ENCODE measurements at regions not wholly inside any gene's neighbourhood (a gene's known extent, or its start where the extent isn't known, plus 50 kb on each side); places are given as distances from the start of the nearest gene placed in this dataset.
A peak's percentile ranks its signal among the peaks of the same experiment; 100 is the strongest.

DNA sequence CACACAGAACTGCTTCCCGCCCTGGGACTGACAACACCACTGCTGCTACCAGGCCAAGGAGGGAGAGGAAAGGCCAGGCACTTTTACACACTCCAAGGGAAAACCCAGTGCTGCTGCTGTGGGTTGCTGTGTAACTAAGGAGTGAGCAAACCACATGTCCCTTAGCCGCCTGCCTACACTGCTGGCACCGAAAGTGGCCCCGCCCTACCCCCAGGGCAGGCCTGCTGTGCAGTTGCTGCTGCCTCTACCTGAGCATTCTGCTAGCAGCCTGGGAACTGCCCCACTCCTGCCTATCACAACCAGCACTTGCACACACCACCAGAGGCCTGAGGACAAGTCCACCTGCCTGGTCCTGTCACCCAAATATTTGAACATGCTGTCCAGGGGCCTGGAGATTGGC is 740.9 kb downstream of the DTWD2 start:
- TF ChIP-seq, protein P1, sequence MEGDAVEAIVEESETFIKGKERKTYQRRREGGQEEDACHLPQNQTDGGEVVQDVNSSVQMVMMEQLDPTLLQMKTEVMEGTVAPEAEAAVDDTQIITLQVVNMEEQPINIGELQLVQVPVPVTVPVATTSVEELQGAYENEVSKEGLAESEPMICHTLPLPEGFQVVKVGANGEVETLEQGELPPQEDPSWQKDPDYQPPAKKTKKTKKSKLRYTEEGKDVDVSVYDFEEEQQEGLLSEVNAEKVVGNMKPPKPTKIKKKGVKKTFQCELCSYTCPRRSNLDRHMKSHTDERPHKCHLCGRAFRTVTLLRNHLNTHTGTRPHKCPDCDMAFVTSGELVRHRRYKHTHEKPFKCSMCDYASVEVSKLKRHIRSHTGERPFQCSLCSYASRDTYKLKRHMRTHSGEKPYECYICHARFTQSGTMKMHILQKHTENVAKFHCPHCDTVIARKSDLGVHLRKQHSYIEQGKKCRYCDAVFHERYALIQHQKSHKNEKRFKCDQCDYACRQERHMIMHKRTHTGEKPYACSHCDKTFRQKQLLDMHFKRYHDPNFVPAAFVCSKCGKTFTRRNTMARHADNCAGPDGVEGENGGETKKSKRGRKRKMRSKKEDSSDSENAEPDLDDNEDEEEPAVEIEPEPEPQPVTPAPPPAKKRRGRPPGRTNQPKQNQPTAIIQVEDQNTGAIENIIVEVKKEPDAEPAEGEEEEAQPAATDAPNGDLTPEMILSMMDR (IDR thresholded peaks at IDR 0.05; ENCODE audit: low read depth, low read length, missing control alignments) = no peak
- in situ Hi-C loops (cut with HindIII; ENCODE audit: low sequenced_read_pairs) = no loop called here
- no peak for DNase-seq (ENCODE audit: low read depth)
- H3K4me3 ChIP-seq (ENCODE audit: low read depth, low read length) = no peak overlapping the region

DNA sequence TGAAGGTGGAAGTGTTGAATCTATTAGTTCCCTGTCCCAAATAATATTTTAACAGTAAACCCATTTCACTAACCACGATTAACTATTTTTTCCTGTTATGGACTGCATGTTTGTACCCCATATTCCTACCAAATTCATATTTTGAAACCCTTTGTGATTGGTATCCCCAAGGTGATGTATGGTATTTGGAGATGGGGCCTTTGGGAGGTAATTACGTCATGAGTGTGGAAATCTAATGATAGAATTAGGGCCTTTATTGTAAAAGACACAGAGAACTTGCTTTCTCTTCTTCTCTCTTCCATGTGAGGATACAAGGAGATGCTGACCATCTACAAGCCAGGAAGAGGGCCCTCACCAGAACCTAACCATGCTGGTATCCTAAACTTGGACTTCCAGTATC is 744.7 kb downstream of the DTWD2 start:
- in situ Hi-C loops (cut with HindIII; ENCODE audit: low sequenced_read_pairs) = no loop called here
- no peak for DNase-seq (ENCODE audit: low read depth)
- H3K4me3 ChIP-seq (ENCODE audit: low read depth, low read length) = no peak overlapping the region
- TF ChIP-seq, protein P1 (IDR thresholded peaks at IDR 0.05; ENCODE audit: low read depth, low read length, missing control alignments) = no peak

DNA sequence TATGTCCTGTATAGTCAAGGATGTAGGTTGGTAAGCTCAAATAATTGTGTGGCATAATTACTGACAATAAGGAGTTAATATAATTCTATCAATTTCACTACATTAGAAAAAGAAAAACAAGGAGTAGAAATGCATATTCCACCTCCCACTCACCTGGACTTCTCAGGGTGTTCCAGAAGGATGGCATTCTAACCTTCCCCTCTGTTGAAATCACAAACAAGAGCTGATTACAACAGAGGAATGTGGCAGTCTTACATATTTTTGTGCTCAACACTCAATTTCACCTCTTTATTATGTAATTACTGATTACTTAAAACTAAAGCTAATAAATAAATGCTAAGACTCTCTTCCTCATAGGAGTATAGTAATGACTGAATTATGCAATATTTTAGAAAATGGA is 745.3 kb downstream of the DTWD2 start:
- DNase-seq (ENCODE audit: low read depth) = no peak
- no peak overlapping the region for H3K4me3 ChIP-seq (ENCODE audit: low read depth, low read length)
- TF ChIP-seq, protein P1 (IDR thresholded peaks at IDR 0.05; ENCODE audit: low read depth, low read length, missing control alignments) = no peak
- in situ Hi-C loops (cut with HindIII; ENCODE audit: low sequenced_read_pairs) = no loop called here

DNA sequence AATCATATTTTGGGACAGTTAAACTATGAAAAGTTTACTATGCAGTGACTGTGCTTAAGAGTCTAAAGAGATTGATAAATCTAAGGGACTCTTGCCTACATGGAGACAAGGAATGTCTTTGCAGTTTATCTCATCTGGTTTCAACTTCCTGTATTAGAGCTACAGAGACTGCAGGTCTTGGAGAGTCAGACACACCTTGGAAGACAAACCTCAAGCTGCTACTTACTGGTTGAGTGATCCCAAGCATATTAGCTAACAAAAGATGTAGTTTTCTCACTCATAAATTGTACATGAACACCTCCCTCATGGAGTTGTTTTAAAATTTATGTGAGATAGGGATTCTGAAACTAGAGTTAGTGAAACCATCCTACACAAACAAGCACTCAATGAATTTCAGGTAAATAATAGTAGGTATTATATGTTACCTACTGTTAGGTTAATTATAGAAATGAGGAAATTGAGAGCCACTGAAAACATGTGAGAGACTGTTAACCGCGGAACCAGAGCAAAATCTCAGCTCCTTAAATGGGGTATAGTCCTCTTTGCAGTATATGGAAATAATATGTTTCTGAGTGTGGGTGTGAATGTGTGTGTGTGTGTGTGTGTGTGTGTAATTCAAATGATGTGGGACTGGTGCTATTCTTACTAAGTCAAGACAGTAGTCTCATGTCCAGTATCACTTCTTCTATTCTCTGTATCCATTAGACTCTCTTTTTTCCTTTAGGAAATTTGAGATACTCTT is 752.1 kb downstream of the DTWD2 start:
- no peak overlapping the region for H3K4me3 ChIP-seq (ENCODE audit: low read depth, low read length)
- in situ Hi-C loops (cut with HindIII; ENCODE audit: low sequenced_read_pairs) = no loop called here
- no peak for DNase-seq (ENCODE audit: low read depth)
- TF ChIP-seq, protein P1 (IDR thresholded peaks at IDR 0.05; ENCODE audit: low read depth, low read length, missing control alignments) = no peak

DNA sequence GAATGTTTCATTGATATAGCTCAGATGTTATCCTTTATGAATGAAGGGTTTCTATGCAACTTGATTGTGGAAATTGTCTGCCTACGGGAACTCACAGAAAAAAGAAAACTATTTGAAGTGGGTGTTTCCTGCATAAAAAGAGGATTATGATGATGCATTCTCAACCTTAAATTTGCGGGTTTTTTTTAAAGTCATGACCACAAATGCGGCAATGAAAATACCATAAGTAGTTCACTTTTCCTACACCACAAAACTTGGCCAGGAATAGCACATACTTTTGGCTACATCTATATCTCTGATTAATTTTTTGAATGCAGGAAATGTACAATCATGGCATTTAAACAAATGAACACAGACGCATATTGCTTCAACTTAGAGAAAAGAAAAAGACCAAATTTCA is 754.7 kb downstream of the DTWD2 start:
- H3K4me3 ChIP-seq (ENCODE audit: low read depth, low read length) = no peak overlapping the region
- in situ Hi-C loops (cut with HindIII; ENCODE audit: low sequenced_read_pairs) = no loop called here
- TF ChIP-seq, protein P1 (IDR thresholded peaks at IDR 0.05; ENCODE audit: low read depth, low read length, missing control alignments) = no peak
- DNase-seq (ENCODE audit: low read depth) = peak; percentile 57

DNA sequence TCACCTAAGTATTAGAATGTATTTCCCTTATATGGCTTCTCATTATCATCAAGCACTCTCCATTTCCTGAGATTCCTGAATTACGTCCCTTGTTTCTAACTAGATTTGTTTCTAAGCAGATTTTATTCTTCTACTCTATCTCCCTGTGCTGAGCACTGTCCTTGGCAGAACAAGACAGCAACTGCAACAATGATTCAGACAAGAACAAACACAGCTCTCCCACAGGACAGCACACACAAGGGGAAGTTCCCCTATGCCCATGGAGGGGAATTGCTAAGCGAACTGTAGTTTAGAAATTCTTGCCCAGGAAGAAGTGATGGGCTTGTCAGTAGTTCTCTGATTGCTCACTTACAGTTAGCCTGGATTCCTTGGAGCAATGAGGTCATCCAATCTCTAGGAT is 759.9 kb downstream of the DTWD2 start:
- in situ Hi-C loops (cut with HindIII; ENCODE audit: low sequenced_read_pairs) = no loop called here
- no peak overlapping the region for H3K4me3 ChIP-seq (ENCODE audit: low read depth, low read length)
- no peak for DNase-seq (ENCODE audit: low read depth)
- TF ChIP-seq, protein P1 (IDR thresholded peaks at IDR 0.05; ENCODE audit: low read depth, low read length, missing control alignments) = no peak
